WTC11 (cell line): ENCODE measurements at regions not wholly inside any gene's neighbourhood (a gene's known extent, or its start where the extent isn't known, plus 50 kb on each side); places are given as distances from the start of the nearest gene placed in this dataset.
A peak's percentile ranks its signal among the peaks of the same experiment; 100 is the strongest.

Experiments
- ATAC-seq: fragments of 200-7000 bp; cut with Tn5 transposase; 2 replicates; pipeline ENCODE4 v1.10.0; 2021; ENCODE audit warnings: mild to moderate bottlenecking, moderate library complexity
- CTCF ChIA-PET: fragments of 300-600 bp; sonication (Branson Sonifier 250); formaldehyde crosslinking; loops from one replicate; lab custom pipeline; 2021; ENCODE audit warnings: antibody characterized with exemption; lab: Charles Lee
- POLR2A ChIA-PET: fragments of 350-600 bp; sonication (Branson Sonifier 250); formaldehyde crosslinking; loops from one replicate; lab custom pipeline; 2021; ENCODE audit warnings: antibody characterized with exemption; lab: Charles Lee
- DNase-seq: peaks from one replicate; pipeline ENCODE4 v3.0.0; 2021; ENCODE audit warnings: low spot score
- H3K27ac Mint-ChIP-seq: 2 replicates; pipeline ENCODE4 v1.8.0; 2021; ENCODE audit warnings: mixed read lengths
- H3K27me3 Mint-ChIP-seq: 2 replicates; pipeline ENCODE4 v1.8.0; 2021; ENCODE audit warnings: low read depth, mild to moderate bottlenecking, moderate library complexity, mixed read lengths
- H3K36me3 Mint-ChIP-seq: 2 replicates; pipeline ENCODE4 v1.8.0; 2021; ENCODE audit warnings: mixed read lengths
- H3K4me1 Mint-ChIP-seq: 2 replicates; pipeline ENCODE4 v1.8.0; 2022; ENCODE audit warnings: mixed read lengths
- H3K4me3 Mint-ChIP-seq: 2 replicates; pipeline ENCODE4 v1.8.0; 2021; ENCODE audit warnings: mild to moderate bottlenecking, moderate library complexity, mixed read lengths
- H3K9me3 Mint-ChIP-seq: 2 replicates; pipeline ENCODE4 v1.8.0; 2021; ENCODE audit warnings: mixed read lengths
- CREB1 ChIP-seq: sonication (generic); formaldehyde crosslinking; IDR thresholded peaks from 2 replicates; pipeline ENCODE4 v1.8.0; 2023; ENCODE audit warnings: mild to moderate bottlenecking, missing genetic modification reagents
- ERG ChIP-seq: fragments of 250-450 bp; sonication (Bioruptor Pico); IDR thresholded peaks from 2 replicates; pipeline ENCODE4 v1.8.0; 2021; ENCODE audit warnings: mild to moderate bottlenecking
- GRHL2 ChIP-seq: fragments of 250-450 bp; sonication (Bioruptor Pico); IDR thresholded peaks from 2 replicates; pipeline ENCODE4 v1.8.0; 2022; ENCODE audit warnings: mild to moderate bottlenecking, moderate library complexity; ENCODE audit not compliant: insufficient replicate concordance, severe bottlenecking
- JUN ChIP-seq: sonication (generic); formaldehyde crosslinking; IDR thresholded peaks from 2 replicates; pipeline ENCODE4 v1.8.0; 2023; ENCODE audit warnings: mild to moderate bottlenecking, missing genetic modification reagents
- KAT7 ChIP-seq: sonication (generic); formaldehyde crosslinking; IDR thresholded peaks from 2 replicates; pipeline ENCODE4 v1.8.1; 2023; ENCODE audit warnings: missing genetic modification reagents, mild to moderate bottlenecking, borderline replicate concordance
- NFYB ChIP-seq: sonication (generic); formaldehyde crosslinking; conservative IDR thresholded peaks from 2 replicates; pipeline ENCODE4 v1.8.0; 2022; ENCODE audit warnings: low read depth, missing genetic modification reagents
- RORB ChIP-seq: fragments of 250-450 bp; sonication (Bioruptor Pico); IDR thresholded peaks from 2 replicates; pipeline ENCODE4 v1.9.0; 2021; ENCODE audit warnings: mild to moderate bottlenecking
- SMAD3 ChIP-seq: sonication (generic); formaldehyde crosslinking; IDR thresholded peaks from 2 replicates; pipeline ENCODE4 v1.8.0; 2022; ENCODE audit warnings: missing genetic modification reagents, mild to moderate bottlenecking, borderline replicate concordance
- SP1 ChIP-seq: sonication (generic); formaldehyde crosslinking; conservative IDR thresholded peaks from 2 replicates; pipeline ENCODE4 v1.8.1; 2022; ENCODE audit warnings: missing genetic modification reagents
- TCF7 ChIP-seq: sonication (generic); formaldehyde crosslinking; IDR thresholded peaks from 2 replicates; pipeline ENCODE4 v1.8.0; 2022; ENCODE audit warnings: mild to moderate bottlenecking, low read depth, missing genetic modification reagents, moderate library complexity
- ZNF121 ChIP-seq: sonication (generic); formaldehyde crosslinking; IDR thresholded peaks from 2 replicates; pipeline ENCODE4 v1.8.0; 2023; ENCODE audit warnings: missing genetic modification reagents
- ZNF138 ChIP-seq: sonication (generic); formaldehyde crosslinking; conservative IDR thresholded peaks from 2 replicates; pipeline ENCODE4 v1.8.1; 2022; ENCODE audit warnings: mild to moderate bottlenecking, moderate library complexity, missing genetic modification reagents
- TF ChIP-seq, protein P1 (sequence below): sonication (generic); formaldehyde crosslinking; IDR thresholded peaks from 2 replicates; pipeline ENCODE4 v1.8.1; 2023; ENCODE audit warnings: mild to moderate bottlenecking, missing genetic modification reagents
- TF ChIP-seq, protein P2 (sequence below): sonication (generic); formaldehyde crosslinking; IDR thresholded peaks from 2 replicates; pipeline ENCODE4 v1.8.0; 2023; ENCODE audit warnings: missing genetic modification reagents
- TF ChIP-seq, protein P3 (sequence below): fragments of 250-450 bp; sonication (Bioruptor Pico); conservative IDR thresholded peaks from 2 replicates; pipeline ENCODE4 v1.9.0; 2021; ENCODE audit warnings: mild to moderate bottlenecking

- peak; percentile 16 for DNase-seq
- H3K4me3 Mint-ChIP-seq, result no peak overlapping the region
- ATAC-seq, result peak; percentile 65
- ChIA-PET POLR2A (no interaction called here), CTCF (no interaction called here)
- H3K9me3 Mint-ChIP-seq, result peaks cover 38% of the 10 kb centered on the region
- peaks cover 13% of the 10 kb centered on the region for H3K36me3 Mint-ChIP-seq
- H3K27me3 Mint-ChIP-seq, result no peaks in the 10 kb centered on the region
- H3K27ac Mint-ChIP-seq, result no peak overlapping the region
- TF ChIP-seq ERG (CRISPR knock-in tag) (no peak), RORB (CRISPR knock-in tag) (no peak), ZNF138 (no peak), SMAD3 (CRISPR knock-in tag) (no peak), SP1 (CRISPR knock-in tag) (no peak), ZNF121 (no peak), KAT7 (CRISPR knock-in tag) (no peak), GRHL2 (CRISPR knock-in tag) (no peak), CREB1 (CRISPR knock-in tag) (no peak), NFYB (CRISPR knock-in tag) (no peak), JUN (no peak)
- TF ChIP-seq, protein P1, sequence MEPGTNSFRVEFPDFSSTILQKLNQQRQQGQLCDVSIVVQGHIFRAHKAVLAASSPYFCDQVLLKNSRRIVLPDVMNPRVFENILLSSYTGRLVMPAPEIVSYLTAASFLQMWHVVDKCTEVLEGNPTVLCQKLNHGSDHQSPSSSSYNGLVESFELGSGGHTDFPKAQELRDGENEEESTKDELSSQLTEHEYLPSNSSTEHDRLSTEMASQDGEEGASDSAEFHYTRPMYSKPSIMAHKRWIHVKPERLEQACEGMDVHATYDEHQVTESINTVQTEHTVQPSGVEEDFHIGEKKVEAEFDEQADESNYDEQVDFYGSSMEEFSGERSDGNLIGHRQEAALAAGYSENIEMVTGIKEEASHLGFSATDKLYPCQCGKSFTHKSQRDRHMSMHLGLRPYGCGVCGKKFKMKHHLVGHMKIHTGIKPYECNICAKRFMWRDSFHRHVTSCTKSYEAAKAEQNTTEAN (CRISPR knock-in tag), result no peak
- TF ChIP-seq, protein P2, sequence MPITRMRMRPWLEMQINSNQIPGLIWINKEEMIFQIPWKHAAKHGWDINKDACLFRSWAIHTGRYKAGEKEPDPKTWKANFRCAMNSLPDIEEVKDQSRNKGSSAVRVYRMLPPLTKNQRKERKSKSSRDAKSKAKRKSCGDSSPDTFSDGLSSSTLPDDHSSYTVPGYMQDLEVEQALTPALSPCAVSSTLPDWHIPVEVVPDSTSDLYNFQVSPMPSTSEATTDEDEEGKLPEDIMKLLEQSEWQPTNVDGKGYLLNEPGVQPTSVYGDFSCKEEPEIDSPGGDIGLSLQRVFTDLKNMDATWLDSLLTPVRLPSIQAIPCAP (CRISPR knock-in tag), result no peak
- TF ChIP-seq, protein P3, sequence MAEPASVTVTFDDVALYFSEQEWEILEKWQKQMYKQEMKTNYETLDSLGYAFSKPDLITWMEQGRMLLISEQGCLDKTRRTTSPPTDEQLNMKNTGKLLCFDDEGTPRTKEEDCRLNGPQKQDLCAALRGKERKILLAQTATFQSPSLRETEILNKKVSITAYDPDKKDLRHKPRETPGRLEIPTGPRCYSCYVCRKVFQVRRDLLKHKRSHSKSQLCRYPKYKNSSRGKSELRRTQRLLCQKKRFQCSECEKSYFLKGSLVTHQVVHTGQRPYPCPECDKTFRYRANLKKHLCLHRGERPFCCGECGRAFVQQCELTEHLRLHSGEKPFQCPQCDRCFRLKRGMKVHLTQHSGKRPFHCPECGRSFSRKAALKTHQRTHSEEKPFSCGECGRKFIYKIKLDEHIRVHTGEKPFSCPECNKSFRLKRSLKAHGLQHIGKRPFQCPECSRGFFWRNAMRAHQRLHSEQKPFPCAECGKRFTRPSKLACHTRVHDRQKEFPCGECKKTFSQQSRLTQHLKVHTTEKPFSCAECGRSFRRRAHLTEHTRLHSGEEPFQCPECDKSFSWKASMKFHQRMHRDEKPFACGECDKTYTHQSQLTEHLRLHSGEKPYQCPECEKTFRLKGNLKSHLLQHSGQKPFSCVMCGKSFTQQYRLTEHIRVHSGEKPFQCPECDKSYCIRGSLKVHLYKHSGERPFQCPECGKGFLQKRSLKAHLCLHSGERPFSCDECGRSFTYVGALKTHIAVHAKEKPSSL, result no peak
- no peaks in the 10 kb centered on the region for H3K4me1 Mint-ChIP-seq
These were observed 758.7 kb upstream of the CELF2 start for GRCh38 chr10:10259013-10259412.

GRCh38 chr10:10270126-10271050 lies 747.3 kb upstream of the CELF2 start:
- H3K36me3 Mint-ChIP-seq, result no peaks in the 10 kb centered on the region
- no peak for DNase-seq
- ChIA-PET CTCF (no interaction called here), POLR2A (no interaction called here)
- TF ChIP-seq ZNF138 (no peak), NFYB (CRISPR knock-in tag) (no peak), TCF7 (CRISPR knock-in tag) (no peak), RORB (CRISPR knock-in tag) (no peak)
- TF ChIP-seq, protein P1 (CRISPR knock-in tag), result no peak
- H3K4me1 Mint-ChIP-seq, result no peaks in the 10 kb centered on the region
- peaks cover 3% of the 10 kb centered on the region for H3K9me3 Mint-ChIP-seq
- H3K27me3 Mint-ChIP-seq, result no peaks in the 10 kb centered on the region
- no peak for ATAC-seq
- H3K27ac Mint-ChIP-seq, result no peak overlapping the region
- H3K4me3 Mint-ChIP-seq, result no peak overlapping the region
